Neural progenitor cell (in vitro differentiated cells): ENCODE measurements at regions not wholly inside any gene's neighbourhood (a gene's known extent, or its start where the extent isn't known, plus 50 kb on each side); places are given as distances from the start of the nearest gene placed in this dataset.

Experiments used
- DNase-seq: peaks from one replicate; pipeline ENCODE4 v3.0.0-alpha.2; 2016; ENCODE audit warnings: low spot score
- H2AFZ ChIP-seq: fragments of 200-600 bp; sonication (generic); replicated peaks from 2 replicates; pipeline ENCODE4 v1.6.1; 2016; ENCODE audit warnings: antibody characterized with exemption
- H3F3A ChIP-seq: fragments of 200-600 bp; sonication (generic); 2 replicates; pipeline ENCODE4 v1.6.1; 2016; ENCODE audit warnings: antibody characterized with exemption, low read depth
- H3K27ac ChIP-seq: fragments of 200-600 bp; sonication (generic); 2 replicates; pipeline ENCODE4 v1.5.1; 2016; ENCODE audit warnings: mild to moderate bottlenecking
- H3K27me3 ChIP-seq: fragments of 200-600 bp; sonication (generic); 2 replicates; pipeline ENCODE4 v1.6.1; 2016; ENCODE audit warnings: mild to moderate bottlenecking, moderate library complexity
- H3K36me3 ChIP-seq: fragments of 200-600 bp; sonication (generic); 2 replicates; pipeline ENCODE4 v1.5.1; 2016
- H3K4me1 ChIP-seq: fragments of 200-600 bp; sonication (generic); 2 replicates; pipeline ENCODE4 v1.6.1; 2016; ENCODE audit warnings: mixed run types
- H3K4me2 ChIP-seq: fragments of 200-600 bp; sonication (generic); 2 replicates; pipeline ENCODE4 v1.6.1; 2016
- H3K4me3 ChIP-seq: fragments of 200-600 bp; sonication (generic); 2 replicates; pipeline ENCODE4 v1.5.1; 2016
- H3K79me2 ChIP-seq: fragments of 200-600 bp; sonication (generic); 2 replicates; pipeline ENCODE4 v1.6.1; 2016; ENCODE audit warnings: low read depth
- H3K9ac ChIP-seq: fragments of 200-600 bp; sonication (generic); 2 replicates; pipeline ENCODE4 v1.6.1; 2016
- H3K9me3 ChIP-seq: fragments of 200-600 bp; sonication (generic); 2 replicates; pipeline ENCODE4 v1.5.1; 2016; ENCODE audit warnings: low read depth
- H4K20me1 ChIP-seq: fragments of 200-600 bp; sonication (generic); 2 replicates; pipeline ENCODE4 v1.6.1; 2016; ENCODE audit warnings: low read depth
- H3K27ac Mint-ChIP-seq: 3 replicates; pipeline ENCODE4 v1.8.0; 2021; ENCODE audit warnings: mixed read lengths
- H3K27me3 Mint-ChIP-seq: 2 replicates; pipeline ENCODE4 v1.8.0; 2022; ENCODE audit warnings: low read depth, mild to moderate bottlenecking, inconsistent platforms, moderate library complexity, mixed read lengths; ENCODE audit not compliant: insufficient read depth
- H3K36me3 Mint-ChIP-seq: 3 replicates; pipeline ENCODE4 v1.8.0; 2021; ENCODE audit warnings: mixed read lengths
- H3K4me1 Mint-ChIP-seq: 3 replicates; pipeline ENCODE4 v1.8.0; 2021; ENCODE audit warnings: mixed read lengths
- H3K4me3 Mint-ChIP-seq: 3 replicates; pipeline ENCODE4 v1.8.0; 2021; ENCODE audit warnings: mild to moderate bottlenecking, moderate library complexity, mixed read lengths
- H3K9me3 Mint-ChIP-seq: 3 replicates; pipeline ENCODE4 v1.8.0; 2020; ENCODE audit warnings: mixed read lengths
- EZH2 ChIP-seq: fragments of 200-600 bp; sonication (generic); IDR thresholded peaks from 2 replicates; pipeline ENCODE4 v1.6.1; 2017; ENCODE audit warnings: antibody characterized with exemption, mild to moderate bottlenecking, moderate library complexity
- EZH2phosphoT487 ChIP-seq: fragments of 200-600 bp; sonication (generic); IDR thresholded peaks from 2 replicates; pipeline ENCODE4 v1.6.1; 2017; ENCODE audit warnings: antibody characterized with exemption
- TF ChIP-seq, protein P1 (sequence below): fragments of 200-600 bp; sonication (generic); IDR thresholded peaks from 2 replicates; pipeline ENCODE4 v1.5.1; 2017; ENCODE audit warnings: antibody characterized with exemption, mild to moderate bottlenecking

GRCh38 chr2:198776616-198777406 lies 680.9 kb downstream of the SATB2 start:
- H3K27ac ChIP-seq = no peak overlapping the region
- TF ChIP-seq EZH2phosphoT487 = no peak
- TF ChIP-seq EZH2 = no peak
- TF ChIP-seq, protein P1, sequence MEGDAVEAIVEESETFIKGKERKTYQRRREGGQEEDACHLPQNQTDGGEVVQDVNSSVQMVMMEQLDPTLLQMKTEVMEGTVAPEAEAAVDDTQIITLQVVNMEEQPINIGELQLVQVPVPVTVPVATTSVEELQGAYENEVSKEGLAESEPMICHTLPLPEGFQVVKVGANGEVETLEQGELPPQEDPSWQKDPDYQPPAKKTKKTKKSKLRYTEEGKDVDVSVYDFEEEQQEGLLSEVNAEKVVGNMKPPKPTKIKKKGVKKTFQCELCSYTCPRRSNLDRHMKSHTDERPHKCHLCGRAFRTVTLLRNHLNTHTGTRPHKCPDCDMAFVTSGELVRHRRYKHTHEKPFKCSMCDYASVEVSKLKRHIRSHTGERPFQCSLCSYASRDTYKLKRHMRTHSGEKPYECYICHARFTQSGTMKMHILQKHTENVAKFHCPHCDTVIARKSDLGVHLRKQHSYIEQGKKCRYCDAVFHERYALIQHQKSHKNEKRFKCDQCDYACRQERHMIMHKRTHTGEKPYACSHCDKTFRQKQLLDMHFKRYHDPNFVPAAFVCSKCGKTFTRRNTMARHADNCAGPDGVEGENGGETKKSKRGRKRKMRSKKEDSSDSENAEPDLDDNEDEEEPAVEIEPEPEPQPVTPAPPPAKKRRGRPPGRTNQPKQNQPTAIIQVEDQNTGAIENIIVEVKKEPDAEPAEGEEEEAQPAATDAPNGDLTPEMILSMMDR = no peak
- no peak overlapping the region for H3K4me3 Mint-ChIP-seq
- H3K27me3 Mint-ChIP-seq = no peaks in the 10 kb centered on the region
- no peak overlapping the region for H3K4me2 ChIP-seq
- no peak for DNase-seq
- H3K27me3 ChIP-seq = no peaks in the 10 kb centered on the region
- H2AFZ ChIP-seq = no peak overlapping the region
- no peaks in the 10 kb centered on the region for H3K79me2 ChIP-seq
- peaks cover 8% of the 10 kb centered on the region for H3K4me1 Mint-ChIP-seq
- H3K4me1 ChIP-seq = peaks cover 8% of the 10 kb centered on the region
- H3K36me3 Mint-ChIP-seq = no peaks in the 10 kb centered on the region
- no peak overlapping the region for H3K27ac Mint-ChIP-seq
- no peak overlapping the region for H3K4me3 ChIP-seq
- no peaks in the 10 kb centered on the region for H4K20me1 ChIP-seq
- no peaks in the 10 kb centered on the region for H3K9me3 Mint-ChIP-seq
- H3K9ac ChIP-seq = no peak overlapping the region
- H3K9me3 ChIP-seq = no peaks in the 10 kb centered on the region
- no peaks in the 10 kb centered on the region for H3F3A ChIP-seq
- no peaks in the 10 kb centered on the region for H3K36me3 ChIP-seq

DNA sequence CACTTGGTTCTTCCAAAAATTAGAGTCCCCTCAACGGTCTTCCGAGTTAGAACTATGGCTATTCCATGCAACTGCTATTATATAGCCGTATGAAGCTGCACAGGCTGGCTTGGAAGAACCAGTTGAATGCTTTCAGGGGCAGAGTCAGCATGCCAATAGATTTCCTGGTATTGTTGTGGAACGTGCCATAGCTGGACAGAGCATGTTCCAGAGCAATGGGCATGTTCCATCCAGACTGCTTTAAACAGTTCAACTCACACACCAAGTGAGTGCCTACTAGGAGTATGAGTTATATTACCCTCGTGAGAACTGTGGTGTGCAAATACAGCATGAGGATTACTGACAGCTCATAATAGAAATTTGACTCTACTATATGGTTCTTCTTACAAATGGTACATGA lies 682.0 kb downstream of the SATB2 start:
- Histone ChIP-seq H3K9me3 (no peaks in the 10 kb centered on the region), H3K36me3 (no peaks in the 10 kb centered on the region), H3K27me3 (no peaks in the 10 kb centered on the region), H3K79me2 (no peaks in the 10 kb centered on the region), H2AFZ (no peak overlapping the region), H3K4me2 (no peak overlapping the region), H3K27ac (no peak overlapping the region), H3K9ac (no peak overlapping the region), H4K20me1 (no peaks in the 10 kb centered on the region), H3K4me1 (peaks cover 8% of the 10 kb centered on the region), H3F3A (no peaks in the 10 kb centered on the region), H3K4me3 (no peak overlapping the region)
- H3K27me3 Mint-ChIP-seq = no peaks in the 10 kb centered on the region
- H3K4me1 Mint-ChIP-seq = peaks cover 8% of the 10 kb centered on the region
- no peak overlapping the region for H3K4me3 Mint-ChIP-seq
- no peak overlapping the region for H3K27ac Mint-ChIP-seq
- no peak for DNase-seq
- no peaks in the 10 kb centered on the region for H3K9me3 Mint-ChIP-seq
- TF ChIP-seq EZH2phosphoT487 = no peak
- no peak for TF ChIP-seq EZH2
- TF ChIP-seq, protein P1 = no peak
- H3K36me3 Mint-ChIP-seq = no peaks in the 10 kb centered on the region

GRCh38 chr2:198774576-198774975 lies 683.2 kb downstream of the SATB2 start:
- Histone ChIP-seq H3K36me3 (no peaks in the 10 kb centered on the region), H3F3A (no peaks in the 10 kb centered on the region), H3K27ac (no peak overlapping the region), H3K27me3 (no peaks in the 10 kb centered on the region), H3K79me2 (no peaks in the 10 kb centered on the region), H3K9me3 (no peaks in the 10 kb centered on the region), H2AFZ (no peak overlapping the region), H3K4me2 (no peak overlapping the region), H3K9ac (no peak overlapping the region), H3K4me1 (peaks cover 8% of the 10 kb centered on the region), H3K4me3 (no peak overlapping the region), H4K20me1 (no peaks in the 10 kb centered on the region)
- DNase-seq = no peak
- Mint-ChIP-seq H3K4me3 (no peak overlapping the region), H3K36me3 (no peaks in the 10 kb centered on the region), H3K27ac (no peak overlapping the region), H3K4me1 (peaks cover 8% of the 10 kb centered on the region), H3K9me3 (no peaks in the 10 kb centered on the region), H3K27me3 (no peaks in the 10 kb centered on the region)
- TF ChIP-seq, protein P1 = no peak
- TF ChIP-seq EZH2phosphoT487 (no peak), EZH2 (no peak)
